Stimulated activated CD8-positive, alpha-beta memory T cell treated with anti-CD3 and anti-CD28 coated beads, Interleukin-12 subunit alpha, Interleukin-12 subunit beta, amount 100 ng/mL, for 24 hours (primary cell): ENCODE measurements at regions not wholly inside any gene's neighbourhood (a gene's known extent, or its start where the extent isn't known, plus 50 kb on each side); places are given as distances from the start of the nearest gene placed in this dataset.

Experiments used
- DNase-seq: peaks from one replicate; pipeline ENCODE4 v3.0.0-alpha.2; 2020; ENCODE audit errors: extremely low read depth

GRCh38 chr10:110375121-110375520 lies 70.4 kb upstream of the SMNDC1 start:
- no peak for DNase-seq

- DNase-seq: no peak
Measured at GRCh38 chr10:110376021-110376766, 71.5 kb upstream of the SMNDC1 start.

- no peak for DNase-seq
Measured at GRCh38 chr10:110376767-110377160, 72.0 kb upstream of the SMNDC1 start.

- DNase-seq: no peak
Measured at GRCh38 chr10:110378006-110378405, 73.3 kb upstream of the SMNDC1 start.

- no peak for DNase-seq
Measured at GRCh38 chr10:110378533-110379108, 73.9 kb upstream of the SMNDC1 start.

- DNase-seq: no peak
Measured at GRCh38 chr10:110379831-110380230, 75.1 kb upstream of the SMNDC1 start.

- DNase-seq: no peak
Measured at GRCh38 chr10:110380293-110380692, 75.6 kb upstream of the SMNDC1 start.

GRCh38 chr10:110382695-110383094 lies 78.0 kb upstream of the SMNDC1 start:
- no peak for DNase-seq

- DNase-seq: no peak
Measured at GRCh38 chr10:110387617-110387982, 82.9 kb upstream of the SMNDC1 start.

- no peak for DNase-seq
Measured at GRCh38 chr10:110387983-110388686, 83.4 kb upstream of the SMNDC1 start.

- no peak for DNase-seq
Measured at GRCh38 chr10:110388687-110389052, 84.0 kb upstream of the SMNDC1 start.

- no peak for DNase-seq
Measured at GRCh38 chr10:110389255-110389654, 84.5 kb upstream of the SMNDC1 start.

GRCh38 chr10:110391541-110391940 lies 86.8 kb upstream of the SMNDC1 start:
- DNase-seq: no peak

GRCh38 chr10:110392121-110392520 lies 87.4 kb upstream of the SMNDC1 start:
- DNase-seq: no peak

GRCh38 chr10:110392868-110393740 lies 88.4 kb upstream of the SMNDC1 start:
- DNase-seq: no peak

GRCh38 chr10:110393866-110394265 lies 89.1 kb upstream of the SMNDC1 start:
- no peak for DNase-seq

- no peak for DNase-seq
Measured at GRCh38 chr10:110394296-110394695, 89.6 kb upstream of the SMNDC1 start.

- DNase-seq: no peak
Measured at GRCh38 chr10:110394898-110395297, 90.2 kb upstream of the SMNDC1 start.

GRCh38 chr10:110395350-110396283 lies 90.9 kb upstream of the SMNDC1 start:
- no peak for DNase-seq

- no peak for DNase-seq
Measured at GRCh38 chr10:110396284-110396651, 91.5 kb upstream of the SMNDC1 start.

- DNase-seq: no peak
Measured at GRCh38 chr10:110397856-110398255, 93.1 kb upstream of the SMNDC1 start.
